Erythroblast (primary cell): ENCODE measurements at regions not wholly inside any gene's neighbourhood (a gene's known extent, or its start where the extent isn't known, plus 50 kb on each side); places are given as distances from the start of the nearest gene placed in this dataset.

Experiments used
- GATA1 ChIP-seq: IDR thresholded peaks from 2 replicates; pipeline ENCODE4 v1.6.1; 2011; ENCODE audit warnings: low read depth, mild to moderate bottlenecking, control low read depth, low read length, moderate library complexity
- POLR2A ChIP-seq: IDR thresholded peaks from 2 replicates; pipeline ENCODE4 v1.6.1; 2011; ENCODE audit warnings: mild to moderate bottlenecking, low read length

- no peak for TF ChIP-seq POLR2A
- TF ChIP-seq GATA1, result no peak
These were observed 121.9 kb upstream of the SPACA7 start for GRCh38 chr13:112254061-112254818.
